ENCODE measurements at regions not wholly inside any gene's neighbourhood (a gene's known extent, or its start where the extent isn't known, plus 50 kb on each side); places are given as distances from the start of the nearest gene placed in this dataset.

DNA sequence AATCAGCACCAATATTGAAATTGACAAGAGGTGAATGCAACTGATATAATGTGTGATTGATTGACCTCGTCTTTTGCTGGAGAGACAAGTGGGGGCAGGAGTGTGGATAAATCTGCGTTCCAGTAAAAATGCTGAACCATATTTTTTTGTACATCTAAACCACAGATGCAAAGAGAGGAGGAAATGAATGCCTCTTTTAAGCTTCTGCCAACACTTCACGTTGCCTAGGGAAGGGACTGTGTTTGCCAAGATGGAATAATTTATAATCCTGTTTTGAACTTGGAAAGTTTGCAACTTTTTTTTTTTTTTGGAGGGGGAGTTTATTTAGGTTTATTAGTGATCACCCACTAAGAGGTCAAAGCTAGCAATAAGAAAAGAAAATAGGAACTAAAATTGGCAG lies 288.2 kb upstream of the EEF2KMT start:
- ChIA-PET POLR2A (no interaction called here), CTCF (no interaction called here)
- TF ChIP-seq, protein P1, sequence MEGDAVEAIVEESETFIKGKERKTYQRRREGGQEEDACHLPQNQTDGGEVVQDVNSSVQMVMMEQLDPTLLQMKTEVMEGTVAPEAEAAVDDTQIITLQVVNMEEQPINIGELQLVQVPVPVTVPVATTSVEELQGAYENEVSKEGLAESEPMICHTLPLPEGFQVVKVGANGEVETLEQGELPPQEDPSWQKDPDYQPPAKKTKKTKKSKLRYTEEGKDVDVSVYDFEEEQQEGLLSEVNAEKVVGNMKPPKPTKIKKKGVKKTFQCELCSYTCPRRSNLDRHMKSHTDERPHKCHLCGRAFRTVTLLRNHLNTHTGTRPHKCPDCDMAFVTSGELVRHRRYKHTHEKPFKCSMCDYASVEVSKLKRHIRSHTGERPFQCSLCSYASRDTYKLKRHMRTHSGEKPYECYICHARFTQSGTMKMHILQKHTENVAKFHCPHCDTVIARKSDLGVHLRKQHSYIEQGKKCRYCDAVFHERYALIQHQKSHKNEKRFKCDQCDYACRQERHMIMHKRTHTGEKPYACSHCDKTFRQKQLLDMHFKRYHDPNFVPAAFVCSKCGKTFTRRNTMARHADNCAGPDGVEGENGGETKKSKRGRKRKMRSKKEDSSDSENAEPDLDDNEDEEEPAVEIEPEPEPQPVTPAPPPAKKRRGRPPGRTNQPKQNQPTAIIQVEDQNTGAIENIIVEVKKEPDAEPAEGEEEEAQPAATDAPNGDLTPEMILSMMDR (IDR thresholded peaks at IDR 0.05; ENCODE audit: control extremely low read depth, extremely low read depth, low read depth, missing control alignments), result no peak
- DNase-seq (ENCODE audit: extremely low spot score), result no peak

DNA sequence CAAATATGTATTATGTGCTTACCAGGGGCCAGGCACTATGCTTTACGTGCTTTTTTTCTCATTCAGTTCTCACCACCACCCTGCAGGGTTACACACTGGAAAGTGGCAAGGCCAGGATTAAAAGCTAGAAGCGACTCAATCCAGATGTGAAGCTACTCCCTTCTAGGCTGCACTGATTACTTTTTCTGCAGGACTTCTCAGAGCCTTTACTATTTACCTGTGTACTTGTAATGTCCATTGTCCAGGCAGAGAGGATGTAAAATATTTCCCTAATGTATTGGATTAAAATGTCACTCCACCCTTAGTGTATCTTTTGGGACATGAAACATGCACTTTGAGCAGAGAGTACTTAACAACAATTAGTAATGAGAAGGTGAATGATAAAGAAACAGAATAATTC lies 287.5 kb upstream of the EEF2KMT start:
- ChIA-PET CTCF (no interaction called here), POLR2A (no interaction called here)
- TF ChIP-seq, protein P1 (IDR thresholded peaks at IDR 0.05; ENCODE audit: control extremely low read depth, extremely low read depth, low read depth, missing control alignments), result no peak
- no peak for DNase-seq (ENCODE audit: extremely low spot score)

DNA sequence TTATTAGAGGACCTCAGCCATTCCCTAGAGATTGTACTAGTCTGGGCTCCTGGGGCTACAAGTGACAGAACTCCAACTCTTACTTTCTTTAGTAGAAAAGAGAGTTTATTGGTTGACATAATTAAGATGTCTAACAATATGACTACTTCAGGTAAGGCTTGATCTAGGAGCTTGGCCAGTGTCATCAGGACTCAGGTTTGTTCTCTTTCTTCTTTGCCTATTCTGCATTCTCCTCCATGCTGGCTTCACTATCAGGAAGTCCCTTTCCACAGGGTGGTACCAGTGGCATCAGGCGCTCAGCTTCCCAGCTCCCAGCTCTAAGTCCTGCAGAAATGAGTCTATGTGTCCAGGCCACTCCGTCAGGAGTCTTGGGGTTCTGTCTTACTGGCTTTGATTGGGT lies 286.1 kb upstream of the EEF2KMT start:
- TF ChIP-seq, protein P1 (IDR thresholded peaks at IDR 0.05; ENCODE audit: control extremely low read depth, extremely low read depth, low read depth, missing control alignments), result no peak
- ChIA-PET POLR2A (no interaction called here), CTCF (no interaction called here)
- DNase-seq (ENCODE audit: extremely low spot score), result no peak

DNA sequence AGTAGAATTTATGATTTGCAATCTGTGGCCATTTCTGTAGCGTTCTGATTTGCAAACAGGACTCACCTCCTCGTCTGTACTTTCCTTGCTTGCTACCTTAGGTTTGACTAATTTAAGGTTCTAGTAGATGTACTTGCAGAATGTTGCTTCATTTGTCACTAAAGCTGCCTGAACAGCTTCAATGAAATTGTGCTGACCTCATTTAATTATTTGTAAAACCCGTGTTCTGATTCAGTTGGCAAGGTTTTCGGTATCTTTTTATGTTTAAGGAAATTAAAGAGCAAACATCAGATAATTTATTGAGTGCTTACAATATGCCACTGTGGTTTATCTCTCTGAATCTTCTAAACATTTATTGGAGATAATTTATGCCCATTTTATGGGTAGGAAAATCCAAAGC lies 284.9 kb upstream of the EEF2KMT start:
- POLR2A ChIA-PET, result no interaction called here
- DNase-seq (ENCODE audit: extremely low spot score), result no peak
- TF ChIP-seq, protein P1 (IDR thresholded peaks at IDR 0.05; ENCODE audit: control extremely low read depth, extremely low read depth, low read depth, missing control alignments), result no peak
- CTCF ChIA-PET, result no interaction called here

GRCh38 chr16:5381481-5381880 lies 283.9 kb upstream of the EEF2KMT start:
- ChIA-PET CTCF (interaction anchor here (1.1 kb wide), 1 partner anchor 13 kb away, joined by 3 read pairs; no protein-coding TSS in a partner anchor), POLR2A (no interaction called here)
- no peak for DNase-seq (ENCODE audit: extremely low spot score)
- TF ChIP-seq, protein P1 (IDR thresholded peaks at IDR 0.05; ENCODE audit: control extremely low read depth, extremely low read depth, low read depth, missing control alignments), result no peak

GRCh38 chr16:5379954-5380353 lies 282.4 kb upstream of the EEF2KMT start:
- no peak for DNase-seq (ENCODE audit: extremely low spot score)
- TF ChIP-seq, protein P1 (IDR thresholded peaks at IDR 0.05; ENCODE audit: control extremely low read depth, extremely low read depth, low read depth, missing control alignments), result no peak
- ChIA-PET POLR2A (no interaction called here), CTCF (no interaction called here)

- ChIA-PET CTCF (no interaction called here), POLR2A (no interaction called here)
- no peak for DNase-seq (ENCODE audit: extremely low spot score)
- TF ChIP-seq, protein P1 (IDR thresholded peaks at IDR 0.05; ENCODE audit: control extremely low read depth, extremely low read depth, low read depth, missing control alignments), result no peak
Observed at GRCh38 chr16:5378531-5378930, 280.9 kb upstream of the EEF2KMT start.
